ENCODE measurements at regions not wholly inside any gene's neighbourhood (a gene's known extent, or its start where the extent isn't known, plus 50 kb on each side); places are given as distances from the start of the nearest gene placed in this dataset.

DNA sequence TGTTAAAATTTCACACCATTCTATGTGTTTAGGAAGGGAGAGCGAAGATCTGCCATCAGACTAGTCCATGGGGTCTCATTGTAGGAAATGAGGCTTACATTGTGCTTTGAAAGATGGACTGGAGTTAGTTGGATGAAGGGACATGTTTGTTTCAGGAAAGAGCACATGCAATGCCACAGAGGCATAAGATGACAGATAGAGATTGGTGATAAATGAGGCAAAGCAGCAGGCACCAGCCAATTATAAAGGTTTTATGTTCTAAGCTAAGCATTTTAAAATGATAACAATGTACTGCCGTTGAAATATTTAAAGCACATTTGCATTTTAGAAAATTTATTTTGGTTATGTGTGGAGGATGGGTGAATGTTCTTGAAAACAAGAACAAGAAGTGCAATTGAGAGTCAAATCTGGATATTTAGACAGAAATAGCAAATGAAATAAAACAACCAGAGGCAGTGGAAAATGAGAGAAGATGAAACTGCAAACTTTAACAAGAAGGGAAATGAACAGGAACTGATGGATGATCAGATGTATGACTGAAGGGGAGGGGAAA, 957.2 kb downstream of the FSTL5 start:
- TF ChIP-seq CTCF (IDR thresholded peaks at IDR 0.05) (no peak), POLR2AphosphoS5 (IDR thresholded peaks at IDR 0.05) (no peak), POLR2A (IDR thresholded peaks at IDR 0.05) (no peak)
